Activated CD4-positive, alpha-beta T cell treated with anti-CD3 and anti-CD28 coated beads for 36 hours (primary cell): ENCODE measurements at regions not wholly inside any gene's neighbourhood (a gene's known extent, or its start where the extent isn't known, plus 50 kb on each side); places are given as distances from the start of the nearest gene placed in this dataset.

Source experiments
- ATAC-seq: fragments of 200-7000 bp; cut with Tn5 transposase; one replicate; pipeline ENCODE4 v1.10.0; 2021; ENCODE audit warnings: mild to moderate bottlenecking, moderate library complexity
- CTCF ChIA-PET: fragments of 350-600 bp; sonication (Branson Sonifier 250); formaldehyde crosslinking; loops from one replicate; lab custom pipeline; 2021; ENCODE audit warnings: antibody characterized with exemption; lab: Charles Lee
- POLR2A ChIA-PET: fragments of 350-600 bp; sonication (Branson Sonifier 250); formaldehyde crosslinking; loops from one replicate; lab custom pipeline; 2021; ENCODE audit warnings: antibody characterized with exemption, inconsistent platforms; lab: Charles Lee
- DNase-seq: peaks from one replicate; pipeline ENCODE4 v3.0.0-alpha.2; 2020
- H3K27ac Mint-ChIP-seq: one replicate; pipeline ENCODE4 v1.8.0; 2021; ENCODE audit warnings: mixed read lengths
- H3K27me3 Mint-ChIP-seq: one replicate; pipeline ENCODE4 v1.8.0; 2021; ENCODE audit warnings: mixed read lengths
- H3K36me3 Mint-ChIP-seq: one replicate; pipeline ENCODE4 v1.8.0; 2021; ENCODE audit warnings: low read depth, mixed read lengths
- H3K4me1 Mint-ChIP-seq: one replicate; pipeline ENCODE4 v1.8.0; 2021; ENCODE audit warnings: mixed read lengths
- H3K4me3 Mint-ChIP-seq: one replicate; pipeline ENCODE4 v1.8.0; 2021; ENCODE audit warnings: mild to moderate bottlenecking, moderate library complexity, mixed read lengths
- H3K9me3 Mint-ChIP-seq: one replicate; pipeline ENCODE4 v1.8.0; 2021; ENCODE audit warnings: low read depth, mixed read lengths
- intact Hi-C, 2 experiments: fragments of 100-400 bp; cut with DNase I in 1 of 2; cut with micrococcal nuclease in 1 of 2; formaldehyde crosslinking; loops; one replicate each; pipeline versions ENCODE4 v1.14.2 to v1.15.1; 2022 to 2024; cut with DNase I, micrococcal nuclease

GRCh38 chr1:55980582-55980981 lies 598.8 kb downstream of the PLPP3 start:
- DNase-seq (no peak), ATAC-seq (no peak)
- intact Hi-C loops, result no loop called here
- ChIA-PET CTCF (no interaction called here), POLR2A (interaction anchor here (0.6 kb wide), 1 partner anchor 1091 kb away, joined by 3 read pairs; no protein-coding TSS in a partner anchor)
- Mint-ChIP-seq H3K9me3 (peaks cover 2% of the 10 kb centered on the region), H3K36me3 (no peaks in the 10 kb centered on the region), H3K27me3 (no peaks in the 10 kb centered on the region), H3K27ac (no peak overlapping the region), H3K4me3 (no peak overlapping the region), H3K4me1 (no peaks in the 10 kb centered on the region)

- Mint-ChIP-seq H3K27ac (no peak overlapping the region), H3K9me3 (peaks cover 2% of the 10 kb centered on the region), H3K27me3 (peaks cover 3% of the 10 kb centered on the region), H3K4me3 (no peak overlapping the region), H3K36me3 (no peaks in the 10 kb centered on the region), H3K4me1 (no peaks in the 10 kb centered on the region)
- ChIA-PET POLR2A (no interaction called here), CTCF (no interaction called here)
- intact Hi-C loops, result no loop called here
- DNase-seq (no peak), ATAC-seq (no peak)
Observed at GRCh38 chr1:55974714-55975441, 604.5 kb downstream of the PLPP3 start.

GRCh38 chr1:55970526-55971110 lies 608.7 kb downstream of the PLPP3 start:
- H3K4me1 Mint-ChIP-seq, result no peaks in the 10 kb centered on the region
- DNase-seq (no peak), ATAC-seq (no peak)
- no peaks in the 10 kb centered on the region for H3K36me3 Mint-ChIP-seq
- H3K9me3 Mint-ChIP-seq, result no peaks in the 10 kb centered on the region
- intact Hi-C loops, result no loop called here
- H3K27ac Mint-ChIP-seq, result no peak overlapping the region
- POLR2A ChIA-PET, result no interaction called here
- CTCF ChIA-PET, result interaction anchor here (0.7 kb wide), 1 partner anchor 8 kb away, joined by 3 read pairs; no protein-coding TSS in a partner anchor
- H3K27me3 Mint-ChIP-seq, result peaks cover 10% of the 10 kb centered on the region
- no peak overlapping the region for H3K4me3 Mint-ChIP-seq

DNA sequence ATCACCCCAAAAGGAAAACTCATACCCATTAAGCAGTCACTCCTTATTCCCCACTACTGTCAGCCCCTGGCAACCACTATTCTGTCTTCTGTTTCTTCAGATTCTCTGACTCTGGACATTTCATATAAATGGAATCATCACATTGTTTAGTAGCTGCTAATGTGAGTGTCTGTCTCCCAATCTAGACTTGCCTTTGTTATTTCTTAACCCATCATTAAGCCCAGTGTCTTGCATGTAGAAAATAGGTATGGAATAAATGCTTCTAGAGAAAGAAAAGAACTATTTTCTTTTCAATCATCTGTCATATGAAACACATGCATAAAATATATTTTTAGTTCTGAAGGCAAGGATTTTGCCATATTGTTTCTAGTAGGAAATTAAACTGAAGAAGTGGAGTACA lies 610.0 kb downstream of the PLPP3 start:
- no peaks in the 10 kb centered on the region for H3K9me3 Mint-ChIP-seq
- no peaks in the 10 kb centered on the region for H3K4me1 Mint-ChIP-seq
- intact Hi-C loops, result no loop called here
- no peak for ATAC-seq
- ChIA-PET CTCF (no interaction called here), POLR2A (no interaction called here)
- no peak overlapping the region for H3K4me3 Mint-ChIP-seq
- no peak overlapping the region for H3K27ac Mint-ChIP-seq
- peaks cover 9% of the 10 kb centered on the region for H3K27me3 Mint-ChIP-seq
- no peak for DNase-seq
- no peaks in the 10 kb centered on the region for H3K36me3 Mint-ChIP-seq

GRCh38 chr1:55968661-55969060 lies 610.7 kb downstream of the PLPP3 start:
- intact Hi-C loops, result no loop called here
- ATAC-seq (no peak), DNase-seq (no peak)
- Mint-ChIP-seq H3K27me3 (peaks cover 9% of the 10 kb centered on the region), H3K36me3 (no peaks in the 10 kb centered on the region), H3K4me1 (no peaks in the 10 kb centered on the region), H3K27ac (no peak overlapping the region), H3K9me3 (no peaks in the 10 kb centered on the region), H3K4me3 (no peak overlapping the region)
- CTCF ChIA-PET, result no interaction called here
- POLR2A ChIA-PET, result no interaction called here

GRCh38 chr1:55965981-55966461 lies 613.3 kb downstream of the PLPP3 start:
- DNase-seq (no peak), ATAC-seq (no peak)
- Mint-ChIP-seq H3K4me1 (no peaks in the 10 kb centered on the region), H3K36me3 (no peaks in the 10 kb centered on the region), H3K27me3 (peaks cover 7% of the 10 kb centered on the region), H3K9me3 (no peaks in the 10 kb centered on the region), H3K27ac (no peak overlapping the region), H3K4me3 (no peak overlapping the region)
- intact Hi-C loops, result no loop called here
- CTCF ChIA-PET, result no interaction called here
- POLR2A ChIA-PET, result no interaction called here

GRCh38 chr1:55962472-55962871 lies 616.9 kb downstream of the PLPP3 start:
- no peak overlapping the region for H3K27ac Mint-ChIP-seq
- DNase-seq, result no peak
- H3K9me3 Mint-ChIP-seq, result no peaks in the 10 kb centered on the region
- H3K36me3 Mint-ChIP-seq, result no peaks in the 10 kb centered on the region
- intact Hi-C loops, result no loop called here
- H3K27me3 Mint-ChIP-seq, result no peaks in the 10 kb centered on the region
- CTCF ChIA-PET, result interaction anchor here (0.6 kb wide), 1 partner anchor 9 kb away, joined by 3 read pairs; no protein-coding TSS in a partner anchor
- no peak for ATAC-seq
- no peaks in the 10 kb centered on the region for H3K4me1 Mint-ChIP-seq
- POLR2A ChIA-PET, result no interaction called here
- no peak overlapping the region for H3K4me3 Mint-ChIP-seq

DNA sequence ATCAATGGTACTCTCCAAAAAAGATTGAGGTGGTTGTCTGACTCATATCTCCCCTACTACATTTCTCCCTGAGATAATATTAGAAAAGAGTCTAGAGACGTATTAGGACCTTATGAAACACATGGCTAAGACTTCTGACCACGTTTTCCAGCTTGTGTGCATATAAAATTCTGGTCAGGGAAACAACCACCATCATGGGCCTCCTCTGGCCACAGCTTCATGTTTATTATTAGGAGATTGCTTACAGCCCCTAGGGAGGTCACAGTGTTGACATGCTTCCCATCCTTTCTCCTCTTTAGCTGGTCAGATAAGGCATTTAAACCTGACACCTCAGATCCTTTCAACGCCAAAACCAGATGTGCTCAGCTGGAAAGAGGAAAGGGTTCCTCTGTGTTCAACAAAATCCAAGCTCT lies 620.2 kb downstream of the PLPP3 start:
- intact Hi-C loops, result no loop called here
- no peaks in the 10 kb centered on the region for H3K9me3 Mint-ChIP-seq
- H3K27ac Mint-ChIP-seq, result no peak overlapping the region
- H3K4me3 Mint-ChIP-seq, result no peak overlapping the region
- no peaks in the 10 kb centered on the region for H3K4me1 Mint-ChIP-seq
- DNase-seq (no peak), ATAC-seq (no peak)
- peaks cover 3% of the 10 kb centered on the region for H3K27me3 Mint-ChIP-seq
- POLR2A ChIA-PET, result no interaction called here
- CTCF ChIA-PET, result no interaction called here
- H3K36me3 Mint-ChIP-seq, result no peaks in the 10 kb centered on the region

DNA sequence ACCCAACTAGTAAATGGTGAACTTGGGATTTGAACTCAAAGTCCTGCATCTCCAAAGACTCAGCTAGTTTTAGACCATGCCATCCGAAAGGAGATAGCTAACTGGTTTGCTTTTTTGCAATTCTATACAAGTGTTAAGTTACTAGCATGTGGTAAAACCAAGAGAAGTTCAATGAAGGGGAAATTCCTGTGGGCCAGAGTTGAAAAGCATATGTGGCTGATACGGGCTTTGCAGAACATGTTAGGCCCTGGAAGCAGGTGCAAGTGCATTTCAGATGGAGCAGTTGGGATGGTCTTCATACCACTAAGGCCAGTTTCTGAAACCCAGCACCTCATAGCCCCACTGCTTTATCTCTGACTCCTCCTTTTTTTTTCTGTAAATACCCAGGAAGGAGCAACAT lies 620.9 kb downstream of the PLPP3 start:
- CTCF ChIA-PET, result no interaction called here
- H3K4me1 Mint-ChIP-seq, result no peaks in the 10 kb centered on the region
- no peak overlapping the region for H3K4me3 Mint-ChIP-seq
- no peaks in the 10 kb centered on the region for H3K9me3 Mint-ChIP-seq
- intact Hi-C loops, result no loop called here
- H3K36me3 Mint-ChIP-seq, result no peaks in the 10 kb centered on the region
- H3K27me3 Mint-ChIP-seq, result peaks cover 3% of the 10 kb centered on the region
- DNase-seq (no peak), ATAC-seq (no peak)
- POLR2A ChIA-PET, result no interaction called here
- no peak overlapping the region for H3K27ac Mint-ChIP-seq

DNA sequence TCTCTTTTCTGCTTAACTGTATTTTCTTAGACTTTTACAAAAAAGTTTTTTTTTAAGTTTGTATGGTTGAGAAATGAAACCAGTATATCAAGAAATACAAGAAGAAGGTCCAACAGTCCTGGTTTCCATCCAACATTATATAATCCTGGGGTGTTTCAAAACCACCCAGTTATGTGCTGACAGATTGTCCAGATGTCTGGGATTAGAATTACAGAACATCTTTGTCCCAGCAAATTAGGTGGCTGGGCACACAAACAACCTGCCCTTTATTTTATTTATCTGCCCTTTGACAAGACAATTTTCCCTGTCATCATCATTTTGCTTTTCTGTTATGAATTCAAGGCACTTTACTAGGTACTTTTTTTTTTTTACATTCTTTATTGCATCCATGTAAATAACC lies 622.1 kb downstream of the PLPP3 start:
- H3K27me3 Mint-ChIP-seq, result peaks cover 3% of the 10 kb centered on the region
- no peak for DNase-seq
- ChIA-PET POLR2A (no interaction called here), CTCF (no interaction called here)
- no peaks in the 10 kb centered on the region for H3K9me3 Mint-ChIP-seq
- H3K4me3 Mint-ChIP-seq, result no peak overlapping the region
- intact Hi-C loops, result no loop called here
- H3K4me1 Mint-ChIP-seq, result no peaks in the 10 kb centered on the region
- no peaks in the 10 kb centered on the region for H3K36me3 Mint-ChIP-seq
- no peak for ATAC-seq
- H3K27ac Mint-ChIP-seq, result no peak overlapping the region

GRCh38 chr1:55955016-55955621 lies 624.2 kb downstream of the PLPP3 start:
- Mint-ChIP-seq H3K27me3 (peaks cover 3% of the 10 kb centered on the region), H3K4me3 (no peak overlapping the region), H3K36me3 (no peaks in the 10 kb centered on the region), H3K4me1 (no peaks in the 10 kb centered on the region), H3K9me3 (no peaks in the 10 kb centered on the region), H3K27ac (no peak overlapping the region)
- ATAC-seq (no peak), DNase-seq (no peak)
- intact Hi-C loops, result no loop called here
- ChIA-PET CTCF (no interaction called here), POLR2A (no interaction called here)

DNA sequence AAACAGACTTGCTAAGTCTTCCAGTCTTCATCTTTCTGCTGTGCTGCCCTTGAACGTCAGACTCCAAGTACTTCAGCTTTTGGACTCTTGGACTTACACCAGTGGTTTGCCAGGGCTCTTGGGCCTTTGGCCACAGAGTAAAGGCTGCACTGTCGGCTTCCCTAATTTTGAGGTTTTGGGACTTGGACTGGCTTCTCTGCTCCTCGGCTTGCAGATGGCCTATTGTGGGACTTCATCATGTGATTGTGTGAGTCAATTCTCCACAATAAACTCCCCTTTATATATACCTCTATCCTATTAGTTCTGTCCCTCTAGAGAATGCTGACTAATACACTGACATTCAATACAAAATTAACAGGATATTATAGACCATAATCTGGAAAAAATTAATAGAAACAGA lies 628.1 kb downstream of the PLPP3 start:
- H3K27ac Mint-ChIP-seq, result no peak overlapping the region
- no peak for ATAC-seq
- H3K9me3 Mint-ChIP-seq, result no peaks in the 10 kb centered on the region
- no peak for DNase-seq
- intact Hi-C loops, result no loop called here
- H3K36me3 Mint-ChIP-seq, result no peaks in the 10 kb centered on the region
- ChIA-PET CTCF (no interaction called here), POLR2A (no interaction called here)
- no peak overlapping the region for H3K4me3 Mint-ChIP-seq
- H3K27me3 Mint-ChIP-seq, result peaks cover 8% of the 10 kb centered on the region
- no peaks in the 10 kb centered on the region for H3K4me1 Mint-ChIP-seq
